IMR-90 (cell line): ENCODE measurements at regions not wholly inside any gene's neighbourhood (a gene's known extent, or its start where the extent isn't known, plus 50 kb on each side); places are given as distances from the start of the nearest gene placed in this dataset.

ENCODE experiments used
- ATAC-seq: fragments of 200-7000 bp; cut with Tn5 transposase; 2 replicates; pipeline ENCODE4 v1.9.1; 2020; ENCODE audit warnings: low read depth, mild to moderate bottlenecking, moderate library complexity
- BruUV-seq: library from RNA; stranded (reverse); fragments of 400-500 nt; replicated peaks from 2 replicates; lab custom pipeline; 2021; lab: Mats Ljungman, UMichigan
- CTCF ChIA-PET: fragments of 300-600 bp; formaldehyde crosslinking; extraction: SDS; loops from one replicate; lab custom pipeline; 2021; ENCODE audit warnings: antibody characterized with exemption; lab: Yijun Ruan, JAX
- POLR2A ChIA-PET: fragments of 300-600 bp; sonication (Branson Sonifier 250); formaldehyde crosslinking; loops from one replicate; lab custom pipeline; 2022; ENCODE audit warnings: antibody characterized with exemption; ENCODE audit not compliant: unreplicated experiment; lab: Charles Lee
- DNase-seq: peaks from one replicate; pipeline ENCODE4 v3.0.0; 2013
- H2AFZ ChIP-seq: replicated peaks from 2 replicates; pipeline ENCODE3; 2013; ENCODE audit warnings: low read length, mild to moderate bottlenecking; ENCODE audit not compliant: poor library complexity
- H2AK5ac ChIP-seq: 2 replicates; pipeline ENCODE4 v1.6.1; 2013; ENCODE audit warnings: low read depth, low read length, inconsistent platforms
- H2AK9ac ChIP-seq: replicated peaks from 2 replicates; pipeline ENCODE3; 2013; ENCODE audit warnings: mild to moderate bottlenecking, low read depth, low read length, moderate library complexity; ENCODE audit not compliant: poor library complexity
- H2BK120ac ChIP-seq: 2 replicates; pipeline ENCODE4 v1.6.1; 2013; ENCODE audit warnings: low read depth, low read length, inconsistent platforms
- H2BK15ac ChIP-seq: 3 replicates; pipeline ENCODE4 v1.6.1; 2013; ENCODE audit warnings: low read depth, low read length, inconsistent platforms
- H2BK20ac ChIP-seq: 2 replicates; pipeline ENCODE4 v1.6.1; 2013; ENCODE audit warnings: low read depth, mild to moderate bottlenecking, inconsistent platforms, low read length, moderate library complexity
- H2BK5ac ChIP-seq: 2 replicates; pipeline ENCODE4 v1.6.1; 2013; ENCODE audit warnings: mild to moderate bottlenecking, low read depth, low read length, inconsistent platforms; ENCODE audit not compliant: poor library complexity, severe bottlenecking
- H3K14ac ChIP-seq: replicated peaks from 2 replicates; pipeline ENCODE4 v1.6.1; 2013; ENCODE audit warnings: low read depth, low read length, inconsistent platforms
- H3K18ac ChIP-seq: 2 replicates; pipeline ENCODE4 v1.6.1; 2013; ENCODE audit warnings: low read depth, low read length, control low read depth
- H3K23ac ChIP-seq: 2 replicates; pipeline ENCODE4 v1.6.1; 2013; ENCODE audit warnings: low read depth, low read length, inconsistent platforms
- H3K27ac ChIP-seq: 2 replicates; pipeline ENCODE4 v1.5.1; 2013; ENCODE audit warnings: mild to moderate bottlenecking, control low read depth, low read length; ENCODE audit not compliant: insufficient read depth
- H3K27me3 ChIP-seq: 2 replicates; pipeline ENCODE4 v1.6.1; 2013; ENCODE audit warnings: low read length; ENCODE audit not compliant: control insufficient read depth, insufficient read depth
- H3K36me3 ChIP-seq: 2 replicates; pipeline ENCODE4 v1.6.1; 2013; ENCODE audit warnings: low read length, mixed read lengths; ENCODE audit not compliant: control insufficient read depth, insufficient read depth
- H3K4ac ChIP-seq: 2 replicates; pipeline ENCODE4 v1.6.1; 2013; ENCODE audit warnings: low read depth, low read length, inconsistent platforms
- H3K4me1 ChIP-seq: 2 replicates; pipeline ENCODE4 v1.6.1; 2013; ENCODE audit warnings: low read length, mixed read lengths; ENCODE audit not compliant: control insufficient read depth, insufficient read depth
- H3K4me2 ChIP-seq: 2 replicates; pipeline ENCODE4 v1.6.1; 2013; ENCODE audit warnings: low read depth, mild to moderate bottlenecking, control low read depth, low read length, moderate library complexity
- H3K4me3 ChIP-seq: 2 replicates; pipeline ENCODE4 v1.5.1; 2013; ENCODE audit warnings: low read depth, mild to moderate bottlenecking, control low read depth, low read length, moderate library complexity; ENCODE audit not compliant: insufficient read depth
- H3K56ac ChIP-seq: 2 replicates; pipeline ENCODE4 v1.6.1; 2013; ENCODE audit warnings: low read length, inconsistent platforms; ENCODE audit not compliant: insufficient read depth; ENCODE audit errors: extremely low read depth
- H3K79me1 ChIP-seq, 2 experiments: 2 replicates each; pipeline ENCODE4 v1.6.1; 2013; ENCODE audit warnings: low read length in 2 of 2, inconsistent platforms in 1 of 2, low read depth in 1 of 2
- H3K9ac ChIP-seq: 2 replicates; pipeline ENCODE4 v1.6.1; 2013; ENCODE audit warnings: low read depth, low read length, control low read depth
- H3K9me1 ChIP-seq: 2 replicates; pipeline ENCODE4 v1.6.1; 2013; ENCODE audit warnings: low read length, inconsistent platforms; ENCODE audit not compliant: insufficient read depth
- H3K9me3 ChIP-seq: 2 replicates; pipeline ENCODE4 v1.6.1; 2013; ENCODE audit warnings: low read length; ENCODE audit not compliant: control insufficient read depth, insufficient read depth
- H4K20me1 ChIP-seq: 2 replicates; pipeline ENCODE4 v1.6.1; 2013; ENCODE audit warnings: low read length, inconsistent platforms; ENCODE audit not compliant: insufficient read depth
- H4K5ac ChIP-seq: 2 replicates; pipeline ENCODE4 v1.6.1; 2013; ENCODE audit warnings: mild to moderate bottlenecking, low read depth, low read length, control low read depth
- H4K8ac ChIP-seq, 2 experiments: 2 replicates each; pipeline ENCODE4 v1.6.1; 2013; ENCODE audit warnings: low read depth in 2 of 2, low read length in 2 of 2, control low read depth in 1 of 2, inconsistent platforms in 1 of 2
- H4K91ac ChIP-seq: 2 replicates; pipeline ENCODE4 v1.6.1; 2013; ENCODE audit warnings: low read depth, low read length, inconsistent platforms; ENCODE audit not compliant: insufficient read depth
- BHLHE40 ChIP-seq: fragments of 150-350 bp; IDR thresholded peaks from 2 replicates; pipeline ENCODE4 v1.6.1; 2016; ENCODE audit warnings: mild to moderate bottlenecking, low read depth, low read length
- CEBPB ChIP-seq: IDR thresholded peaks from 2 replicates; pipeline ENCODE4 v1.6.1; 2012; ENCODE audit warnings: low read depth, low read length, improper control_type of control experiment
- CHD1 ChIP-seq: IDR thresholded peaks from 2 replicates; pipeline ENCODE4 v1.6.1; 2012; ENCODE audit warnings: low read depth, low read length, improper control_type of control experiment
- CTCF ChIP-seq: conservative IDR thresholded peaks from 2 replicates; pipeline ENCODE4 v1.5.1; 2012; ENCODE audit warnings: mild to moderate bottlenecking, low read depth, low read length, improper control_type of control experiment
- FOS ChIP-seq: fragments of 150-350 bp; IDR thresholded peaks from 2 replicates; pipeline ENCODE4 v1.6.1; 2016; ENCODE audit warnings: low read depth, low read length
- MAFK ChIP-seq: IDR thresholded peaks from 2 replicates; pipeline ENCODE4 v1.6.1; 2012; ENCODE audit warnings: low read depth, low read length, improper control_type of control experiment
- MAZ ChIP-seq: IDR thresholded peaks from 2 replicates; pipeline ENCODE4 v1.6.1; 2012; ENCODE audit warnings: low read depth, mild to moderate bottlenecking, low read length, improper control_type of control experiment, moderate library complexity, borderline replicate concordance
- MXI1 ChIP-seq: IDR thresholded peaks from 2 replicates; pipeline ENCODE4 v1.6.1; 2012; ENCODE audit warnings: low read depth, mild to moderate bottlenecking, low read length, moderate library complexity, borderline replicate concordance
- NFE2L2 ChIP-seq: fragments of 150-350 bp; IDR thresholded peaks from 2 replicates; pipeline ENCODE4 v1.6.1; 2016; ENCODE audit warnings: low read depth, mild to moderate bottlenecking, low read length
- POLR2A ChIP-seq: IDR thresholded peaks from 2 replicates; pipeline ENCODE4 v1.6.1; 2012; ENCODE audit warnings: mild to moderate bottlenecking, low read depth, low read length
- RAD21 ChIP-seq: IDR thresholded peaks from 2 replicates; pipeline ENCODE4 v1.6.1; 2012; ENCODE audit warnings: low read length, improper control_type of control experiment
- RCOR1 ChIP-seq: IDR thresholded peaks from 2 replicates; pipeline ENCODE4 v1.6.1; 2012; ENCODE audit warnings: mild to moderate bottlenecking, low read length, improper control_type of control experiment; ENCODE audit not compliant: insufficient replicate concordance
- RFX5 ChIP-seq: IDR thresholded peaks from 2 replicates; pipeline ENCODE4 v1.8.0; 2012; ENCODE audit warnings: low read depth, mild to moderate bottlenecking, low read length, moderate library complexity
- SMC3 ChIP-seq: fragments of 150-350 bp; IDR thresholded peaks from 2 replicates; pipeline ENCODE4 v1.6.1; 2016; ENCODE audit warnings: low read depth, mild to moderate bottlenecking, antibody characterized with exemption, low read length, moderate library complexity
- WGBS, 2 experiments: methylation state at CpG; one replicate each; pipeline versions ENCODE4 v1.1.5 to v1.1.7; 2013; ENCODE audit warnings: missing lambda C conversion rate in 2 of 2; ENCODE audit not compliant: insufficient read length in 1 of 2; ENCODE audit errors: extremely low coverage in 2 of 2; 5-methylcytosine and 5-hydroxymethylcytosine counted together
- dilution Hi-C: fragments of 300-500 bp; cut with HindIII; formaldehyde crosslinking; loops from one replicate; pipeline ENCODE4 v1.14.3; 2018; ENCODE audit warnings: low sequenced_read_pairs; ENCODE audit not compliant: unreplicated experiment
- in situ Hi-C: fragments of 300-500 bp; cut with MboI; formaldehyde crosslinking; loops from 3 replicates; pipeline ENCODE4 v1.14.3; 2019; ENCODE audit warnings: low sequenced_read_pairs, inconsistent platforms, mixed read lengths
- intact Hi-C: fragments of 100-400 bp; cut with micrococcal nuclease; formaldehyde crosslinking; loops from 2 replicates; pipeline ENCODE4 v1.10.0; 2022
- TF ChIP-seq, protein P1 (sequence below): fragments of 150-350 bp; IDR thresholded peaks from 2 replicates; pipeline ENCODE4 v1.6.1; 2017; ENCODE audit warnings: mild to moderate bottlenecking, antibody characterized with exemption, low read length, low read depth

DNA sequence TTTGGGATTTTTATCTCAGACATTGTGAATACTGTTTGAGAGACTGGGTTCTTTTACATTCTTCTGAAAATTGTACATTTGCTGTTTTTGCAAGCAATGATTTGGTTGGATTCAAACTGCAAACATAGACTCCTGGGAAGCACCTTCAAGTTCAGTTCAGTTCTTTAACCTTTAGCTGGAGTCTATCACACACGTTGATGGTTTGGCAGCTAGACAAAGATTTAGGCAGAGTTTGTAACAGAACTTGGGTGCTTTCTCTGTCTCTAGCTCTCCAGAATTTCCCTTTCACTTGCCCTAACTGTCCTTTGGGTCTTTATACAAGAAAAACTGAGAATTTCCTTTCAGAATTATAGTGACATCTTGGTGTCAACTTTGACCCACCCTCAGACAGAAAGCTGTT is 556.6 kb downstream of the DIAPH3 start:
- intact Hi-C loops = no loop called here
- H3K79me1 ChIP-seq = no peaks in the 10 kb centered on the region
- ChIA-PET POLR2A (no interaction called here), CTCF (no interaction called here)
- H3K27me3 ChIP-seq = peaks cover 2% of the 10 kb centered on the region
- H3K18ac ChIP-seq = no peak overlapping the region
- no peak overlapping the region for H3K9ac ChIP-seq
- dilution Hi-C loops = no loop called here
- TF ChIP-seq NFE2L2 = no peak
- TF ChIP-seq SMC3 = no peak
- no peak for TF ChIP-seq MAZ
- TF ChIP-seq BHLHE40 = no peak
- TF ChIP-seq RFX5 = no peak
- no peak for TF ChIP-seq POLR2A
- TF ChIP-seq CTCF = no peak
- TF ChIP-seq RAD21 = no peak
- TF ChIP-seq CHD1 = no peak
- no peak for TF ChIP-seq FOS
- TF ChIP-seq RCOR1 = no peak
- TF ChIP-seq MXI1 = no peak
- TF ChIP-seq CEBPB = no peak
- TF ChIP-seq, protein P1, sequence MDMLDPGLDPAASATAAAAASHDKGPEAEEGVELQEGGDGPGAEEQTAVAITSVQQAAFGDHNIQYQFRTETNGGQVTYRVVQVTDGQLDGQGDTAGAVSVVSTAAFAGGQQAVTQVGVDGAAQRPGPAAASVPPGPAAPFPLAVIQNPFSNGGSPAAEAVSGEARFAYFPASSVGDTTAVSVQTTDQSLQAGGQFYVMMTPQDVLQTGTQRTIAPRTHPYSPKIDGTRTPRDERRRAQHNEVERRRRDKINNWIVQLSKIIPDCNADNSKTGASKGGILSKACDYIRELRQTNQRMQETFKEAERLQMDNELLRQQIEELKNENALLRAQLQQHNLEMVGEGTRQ = no peak
- TF ChIP-seq MAFK = no peak
- H4K8ac ChIP-seq = no peak overlapping the region
- no peak overlapping the region for H2BK15ac ChIP-seq
- H2BK120ac ChIP-seq = no peak overlapping the region
- H3K9me1 ChIP-seq = no peaks in the 10 kb centered on the region
- no peaks in the 10 kb centered on the region for H3K36me3 ChIP-seq
- H3K4ac ChIP-seq = no peak overlapping the region
- H4K91ac ChIP-seq = no peak overlapping the region
- no peak overlapping the region for H2AFZ ChIP-seq
- in situ Hi-C loops = no loop called here
- H4K20me1 ChIP-seq = no peaks in the 10 kb centered on the region
- H2BK20ac ChIP-seq = no peak overlapping the region
- H4K5ac ChIP-seq = no peak overlapping the region
- DNase-seq = no peak
- BruUV-seq = no TSS peak
- no peak overlapping the region for H3K56ac ChIP-seq
- H2AK9ac ChIP-seq = no peak overlapping the region
- no peak overlapping the region for H3K4me3 ChIP-seq
- no CpG with 5 or more reads among the region's 1 CpG for WGBS, 2 experiments
- no peak overlapping the region for H3K27ac ChIP-seq
- no peak overlapping the region for H3K23ac ChIP-seq
- no peak overlapping the region for H3K14ac ChIP-seq
- H3K9me3 ChIP-seq = no peaks in the 10 kb centered on the region
- H2AK5ac ChIP-seq = no peak overlapping the region
- no peaks in the 10 kb centered on the region for H3K4me1 ChIP-seq
- no peak overlapping the region for H3K4me2 ChIP-seq
- ATAC-seq = no peak
- H2BK5ac ChIP-seq = no peak overlapping the region
